OCI-LY7 (cell line): ENCODE measurements at regions not wholly inside any gene's neighbourhood (a gene's known extent, or its start where the extent isn't known, plus 50 kb on each side); places are given as distances from the start of the nearest gene placed in this dataset.

Experiments
- CTCF ChIP-seq: fragments of 200-600 bp; sonication (generic); conservative IDR thresholded peaks from 2 replicates; pipeline ENCODE4 v1.5.1; 2014; ENCODE audit warnings: mild to moderate bottlenecking, antibody characterized with exemption, low read length, moderate library complexity, mixed read lengths
- EZH2phosphoT487 ChIP-seq: fragments of 200-600 bp; sonication (generic); IDR thresholded peaks from 2 replicates; pipeline ENCODE4 v1.6.1; 2018; ENCODE audit warnings: low read depth, borderline replicate concordance, mild to moderate bottlenecking, mixed run types, antibody characterized with exemption, low read length, moderate library complexity, mixed read lengths

DNA sequence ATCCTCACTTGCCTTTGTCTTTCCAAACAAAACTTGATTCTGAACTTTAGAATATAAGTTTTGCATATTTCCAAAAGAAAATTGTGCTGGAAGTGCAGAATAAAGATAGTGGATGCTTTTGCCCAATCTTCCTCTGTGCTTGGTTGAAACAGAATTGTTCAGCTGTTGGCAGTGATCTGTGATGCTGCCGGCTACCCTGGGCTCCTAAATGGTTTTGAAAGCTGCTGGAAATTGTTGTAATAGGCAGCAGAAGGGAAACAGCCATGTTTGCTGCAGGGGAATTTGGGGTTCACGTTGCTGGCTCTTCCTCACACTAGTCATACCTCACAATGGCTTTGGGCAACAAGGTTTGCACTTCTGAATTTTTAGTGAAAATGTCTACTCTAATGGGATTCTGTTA lies 398.0 kb downstream of the RAPGEF2 start:
- TF ChIP-seq CTCF (no peak), EZH2phosphoT487 (no peak)
